ENCODE measurements at regions not wholly inside any gene's neighbourhood (a gene's known extent, or its start where the extent isn't known, plus 50 kb on each side); places are given as distances from the start of the nearest gene placed in this dataset.

GRCh38 chr14:44165936-44166335 is 341.1 kb downstream of the FSCB start:
- no peaks in the 10 kb centered on the region for H3K4me1 Mint-ChIP-seq (ENCODE audit: low read depth, unreplicated experiment)
- no peaks in the 10 kb centered on the region for H3K36me3 ChIP-seq (ENCODE audit: control insufficient read depth, insufficient read depth, low read length)
- H3K36me3 Mint-ChIP-seq (ENCODE audit: insufficient read depth, unreplicated experiment): no peaks in the 10 kb centered on the region
- peaks cover 6% of the 10 kb centered on the region; the same call in 1 of the 2 replicates for H3K9me3 ChIP-seq
- H3K4me1 ChIP-seq: no peaks in the 10 kb centered on the region
- no TSS peak for BruUV-seq (replicated peaks)
- no peaks in the 10 kb centered on the region for H3K27me3 Mint-ChIP-seq (ENCODE audit: insufficient read depth, unreplicated experiment)
- intact Hi-C loops (cut with micrococcal nuclease; ENCODE audit: unreplicated experiment): no loop called here
- no peak overlapping the region for H3K27ac Mint-ChIP-seq (ENCODE audit: unreplicated experiment)
- no peaks in the 10 kb centered on the region for H3K27me3 ChIP-seq (replicated peaks; ENCODE audit: control insufficient read depth, insufficient read depth, low read length)
- H3K4me3 ChIP-seq (ENCODE audit: low read depth, low read length): no peak overlapping the region
- no peak overlapping the region for H3K4me3 Mint-ChIP-seq (ENCODE audit: unreplicated experiment)
- no peaks in the 10 kb centered on the region for H3K9me3 Mint-ChIP-seq (ENCODE audit: unreplicated experiment)
- TF ChIP-seq CTCF (IDR thresholded peaks at IDR 0.05; ENCODE audit: insufficient read depth in 1 of 2, low read depth in 1 of 2, low read length in 1 of 2, severe bottlenecking in 1 of 2, unreplicated experiment in 1 of 2): no peak
- ChIA-PET POLR2A (no interaction called here), CTCF (no interaction called here)
- no peak for DNase-seq

- TF ChIP-seq CTCF (IDR thresholded peaks at IDR 0.05; ENCODE audit: insufficient read depth in 1 of 2, low read depth in 1 of 2, low read length in 1 of 2, severe bottlenecking in 1 of 2, unreplicated experiment in 1 of 2): no peak
- H3K4me1 Mint-ChIP-seq (ENCODE audit: low read depth, unreplicated experiment): no peaks in the 10 kb centered on the region
- DNase-seq: no peak
- no peak overlapping the region for H3K4me3 Mint-ChIP-seq (ENCODE audit: unreplicated experiment)
- H3K9me3 ChIP-seq: peaks cover 6% of the 10 kb centered on the region; the same call in 1 of the 2 replicates
- ChIA-PET CTCF (no interaction called here), POLR2A (no interaction called here)
- H3K27ac Mint-ChIP-seq (ENCODE audit: unreplicated experiment): no peak overlapping the region
- BruUV-seq (replicated peaks): no TSS peak
- no peak overlapping the region for H3K4me3 ChIP-seq (ENCODE audit: low read depth, low read length)
- no peaks in the 10 kb centered on the region for H3K4me1 ChIP-seq
- intact Hi-C loops (cut with micrococcal nuclease; ENCODE audit: unreplicated experiment): no loop called here
- no peaks in the 10 kb centered on the region for H3K36me3 ChIP-seq (ENCODE audit: control insufficient read depth, insufficient read depth, low read length)
- H3K36me3 Mint-ChIP-seq (ENCODE audit: insufficient read depth, unreplicated experiment): no peaks in the 10 kb centered on the region
- no peaks in the 10 kb centered on the region for H3K27me3 Mint-ChIP-seq (ENCODE audit: insufficient read depth, unreplicated experiment)
- H3K9me3 Mint-ChIP-seq (ENCODE audit: unreplicated experiment): no peaks in the 10 kb centered on the region
- no peaks in the 10 kb centered on the region for H3K27me3 ChIP-seq (replicated peaks; ENCODE audit: control insufficient read depth, insufficient read depth, low read length)
These were observed 341.8 kb downstream of the FSCB start for GRCh38 chr14:44165286-44165685.

GRCh38 chr14:44163946-44164345 is 343.1 kb downstream of the FSCB start:
- Mint-ChIP-seq H3K9me3 (ENCODE audit: unreplicated experiment) (no peaks in the 10 kb centered on the region), H3K36me3 (ENCODE audit: insufficient read depth, unreplicated experiment) (no peaks in the 10 kb centered on the region), H3K27ac (ENCODE audit: unreplicated experiment) (no peak overlapping the region), H3K4me3 (ENCODE audit: unreplicated experiment) (no peak overlapping the region), H3K27me3 (ENCODE audit: insufficient read depth, unreplicated experiment) (no peaks in the 10 kb centered on the region), H3K4me1 (ENCODE audit: low read depth, unreplicated experiment) (no peaks in the 10 kb centered on the region)
- ChIA-PET POLR2A (no interaction called here), CTCF (no interaction called here)
- TF ChIP-seq CTCF (IDR thresholded peaks at IDR 0.05; ENCODE audit: insufficient read depth in 1 of 2, low read depth in 1 of 2, low read length in 1 of 2, severe bottlenecking in 1 of 2, unreplicated experiment in 1 of 2): no peak
- intact Hi-C loops (cut with micrococcal nuclease; ENCODE audit: unreplicated experiment): no loop called here
- H3K4me3 ChIP-seq (ENCODE audit: low read depth, low read length): no peak overlapping the region
- H3K36me3 ChIP-seq (ENCODE audit: control insufficient read depth, insufficient read depth, low read length): no peaks in the 10 kb centered on the region
- no peak for DNase-seq
- BruUV-seq (replicated peaks): no TSS peak
- H3K4me1 ChIP-seq: no peaks in the 10 kb centered on the region
- H3K9me3 ChIP-seq: peaks cover 6% of the 10 kb centered on the region; the same call in 1 of the 2 replicates
- H3K27me3 ChIP-seq (replicated peaks; ENCODE audit: control insufficient read depth, insufficient read depth, low read length): no peaks in the 10 kb centered on the region

All from Caco-2 (cell line).